IMR-90 (cell line): ENCODE measurements at regions not wholly inside any gene's neighbourhood (a gene's known extent, or its start where the extent isn't known, plus 50 kb on each side); places are given as distances from the start of the nearest gene placed in this dataset.

Source experiments
- ATAC-seq: fragments of 200-7000 bp; cut with Tn5 transposase; 2 replicates; pipeline ENCODE4 v1.9.1; 2020; ENCODE audit warnings: low read depth, mild to moderate bottlenecking, moderate library complexity
- BruUV-seq: library from RNA; stranded (reverse); fragments of 400-500 nt; replicated peaks from 2 replicates; lab custom pipeline; 2021; lab: Mats Ljungman, UMichigan
- CTCF ChIA-PET: fragments of 300-600 bp; formaldehyde crosslinking; extraction: SDS; loops from one replicate; lab custom pipeline; 2021; ENCODE audit warnings: antibody characterized with exemption; lab: Yijun Ruan, JAX
- POLR2A ChIA-PET: fragments of 300-600 bp; sonication (Branson Sonifier 250); formaldehyde crosslinking; loops from one replicate; lab custom pipeline; 2022; ENCODE audit warnings: antibody characterized with exemption; ENCODE audit not compliant: unreplicated experiment; lab: Charles Lee
- DNase-seq: peaks from one replicate; pipeline ENCODE4 v3.0.0; 2013
- H2AFZ ChIP-seq: replicated peaks from 2 replicates; pipeline ENCODE3; 2013; ENCODE audit warnings: low read length, mild to moderate bottlenecking; ENCODE audit not compliant: poor library complexity
- H2AK5ac ChIP-seq: 2 replicates; pipeline ENCODE4 v1.6.1; 2013; ENCODE audit warnings: low read depth, low read length, inconsistent platforms
- H2AK9ac ChIP-seq: replicated peaks from 2 replicates; pipeline ENCODE3; 2013; ENCODE audit warnings: mild to moderate bottlenecking, low read depth, low read length, moderate library complexity; ENCODE audit not compliant: poor library complexity
- H2BK120ac ChIP-seq: 2 replicates; pipeline ENCODE4 v1.6.1; 2013; ENCODE audit warnings: low read depth, low read length, inconsistent platforms
- H2BK15ac ChIP-seq: 3 replicates; pipeline ENCODE4 v1.6.1; 2013; ENCODE audit warnings: low read depth, low read length, inconsistent platforms
- H2BK20ac ChIP-seq: 2 replicates; pipeline ENCODE4 v1.6.1; 2013; ENCODE audit warnings: low read depth, mild to moderate bottlenecking, inconsistent platforms, low read length, moderate library complexity
- H2BK5ac ChIP-seq: 2 replicates; pipeline ENCODE4 v1.6.1; 2013; ENCODE audit warnings: mild to moderate bottlenecking, low read depth, low read length, inconsistent platforms; ENCODE audit not compliant: poor library complexity, severe bottlenecking
- H3K14ac ChIP-seq: replicated peaks from 2 replicates; pipeline ENCODE4 v1.6.1; 2013; ENCODE audit warnings: low read depth, low read length, inconsistent platforms
- H3K18ac ChIP-seq: 2 replicates; pipeline ENCODE4 v1.6.1; 2013; ENCODE audit warnings: low read depth, low read length, control low read depth
- H3K23ac ChIP-seq: 2 replicates; pipeline ENCODE4 v1.6.1; 2013; ENCODE audit warnings: low read depth, low read length, inconsistent platforms
- H3K27ac ChIP-seq: 2 replicates; pipeline ENCODE4 v1.5.1; 2013; ENCODE audit warnings: mild to moderate bottlenecking, control low read depth, low read length; ENCODE audit not compliant: insufficient read depth
- H3K27me3 ChIP-seq: 2 replicates; pipeline ENCODE4 v1.6.1; 2013; ENCODE audit warnings: low read length; ENCODE audit not compliant: control insufficient read depth, insufficient read depth
- H3K36me3 ChIP-seq: 2 replicates; pipeline ENCODE4 v1.6.1; 2013; ENCODE audit warnings: low read length, mixed read lengths; ENCODE audit not compliant: control insufficient read depth, insufficient read depth
- H3K4ac ChIP-seq: 2 replicates; pipeline ENCODE4 v1.6.1; 2013; ENCODE audit warnings: low read depth, low read length, inconsistent platforms
- H3K4me1 ChIP-seq: 2 replicates; pipeline ENCODE4 v1.6.1; 2013; ENCODE audit warnings: low read length, mixed read lengths; ENCODE audit not compliant: control insufficient read depth, insufficient read depth
- H3K4me2 ChIP-seq: 2 replicates; pipeline ENCODE4 v1.6.1; 2013; ENCODE audit warnings: low read depth, mild to moderate bottlenecking, control low read depth, low read length, moderate library complexity
- H3K4me3 ChIP-seq: 2 replicates; pipeline ENCODE4 v1.5.1; 2013; ENCODE audit warnings: low read depth, mild to moderate bottlenecking, control low read depth, low read length, moderate library complexity; ENCODE audit not compliant: insufficient read depth
- H3K56ac ChIP-seq: 2 replicates; pipeline ENCODE4 v1.6.1; 2013; ENCODE audit warnings: low read length, inconsistent platforms; ENCODE audit not compliant: insufficient read depth; ENCODE audit errors: extremely low read depth
- H3K79me1 ChIP-seq, 2 experiments: 2 replicates each; pipeline ENCODE4 v1.6.1; 2013; ENCODE audit warnings: low read length in 2 of 2, inconsistent platforms in 1 of 2, low read depth in 1 of 2
- H3K9ac ChIP-seq: 2 replicates; pipeline ENCODE4 v1.6.1; 2013; ENCODE audit warnings: low read depth, low read length, control low read depth
- H3K9me1 ChIP-seq: 2 replicates; pipeline ENCODE4 v1.6.1; 2013; ENCODE audit warnings: low read length, inconsistent platforms; ENCODE audit not compliant: insufficient read depth
- H3K9me3 ChIP-seq: 2 replicates; pipeline ENCODE4 v1.6.1; 2013; ENCODE audit warnings: low read length; ENCODE audit not compliant: control insufficient read depth, insufficient read depth
- H4K20me1 ChIP-seq: 2 replicates; pipeline ENCODE4 v1.6.1; 2013; ENCODE audit warnings: low read length, inconsistent platforms; ENCODE audit not compliant: insufficient read depth
- H4K5ac ChIP-seq: 2 replicates; pipeline ENCODE4 v1.6.1; 2013; ENCODE audit warnings: mild to moderate bottlenecking, low read depth, low read length, control low read depth
- H4K8ac ChIP-seq, 2 experiments: 2 replicates each; pipeline ENCODE4 v1.6.1; 2013; ENCODE audit warnings: low read depth in 2 of 2, low read length in 2 of 2, control low read depth in 1 of 2, inconsistent platforms in 1 of 2
- H4K91ac ChIP-seq: 2 replicates; pipeline ENCODE4 v1.6.1; 2013; ENCODE audit warnings: low read depth, low read length, inconsistent platforms; ENCODE audit not compliant: insufficient read depth
- BHLHE40 ChIP-seq: fragments of 150-350 bp; IDR thresholded peaks from 2 replicates; pipeline ENCODE4 v1.6.1; 2016; ENCODE audit warnings: mild to moderate bottlenecking, low read depth, low read length
- CEBPB ChIP-seq: IDR thresholded peaks from 2 replicates; pipeline ENCODE4 v1.6.1; 2012; ENCODE audit warnings: low read depth, low read length, improper control_type of control experiment
- CHD1 ChIP-seq: IDR thresholded peaks from 2 replicates; pipeline ENCODE4 v1.6.1; 2012; ENCODE audit warnings: low read depth, low read length, improper control_type of control experiment
- CTCF ChIP-seq: conservative IDR thresholded peaks from 2 replicates; pipeline ENCODE4 v1.5.1; 2012; ENCODE audit warnings: mild to moderate bottlenecking, low read depth, low read length, improper control_type of control experiment
- FOS ChIP-seq: fragments of 150-350 bp; IDR thresholded peaks from 2 replicates; pipeline ENCODE4 v1.6.1; 2016; ENCODE audit warnings: low read depth, low read length
- MAFK ChIP-seq: IDR thresholded peaks from 2 replicates; pipeline ENCODE4 v1.6.1; 2012; ENCODE audit warnings: low read depth, low read length, improper control_type of control experiment
- MAZ ChIP-seq: IDR thresholded peaks from 2 replicates; pipeline ENCODE4 v1.6.1; 2012; ENCODE audit warnings: low read depth, mild to moderate bottlenecking, low read length, improper control_type of control experiment, moderate library complexity, borderline replicate concordance
- MXI1 ChIP-seq: IDR thresholded peaks from 2 replicates; pipeline ENCODE4 v1.6.1; 2012; ENCODE audit warnings: low read depth, mild to moderate bottlenecking, low read length, moderate library complexity, borderline replicate concordance
- NFE2L2 ChIP-seq: fragments of 150-350 bp; IDR thresholded peaks from 2 replicates; pipeline ENCODE4 v1.6.1; 2016; ENCODE audit warnings: low read depth, mild to moderate bottlenecking, low read length
- POLR2A ChIP-seq: IDR thresholded peaks from 2 replicates; pipeline ENCODE4 v1.6.1; 2012; ENCODE audit warnings: mild to moderate bottlenecking, low read depth, low read length
- RAD21 ChIP-seq: IDR thresholded peaks from 2 replicates; pipeline ENCODE4 v1.6.1; 2012; ENCODE audit warnings: low read length, improper control_type of control experiment
- RCOR1 ChIP-seq: IDR thresholded peaks from 2 replicates; pipeline ENCODE4 v1.6.1; 2012; ENCODE audit warnings: mild to moderate bottlenecking, low read length, improper control_type of control experiment; ENCODE audit not compliant: insufficient replicate concordance
- RFX5 ChIP-seq: IDR thresholded peaks from 2 replicates; pipeline ENCODE4 v1.8.0; 2012; ENCODE audit warnings: low read depth, mild to moderate bottlenecking, low read length, moderate library complexity
- USF2 ChIP-seq: fragments of 150-350 bp; IDR thresholded peaks from 2 replicates; pipeline ENCODE4 v1.6.1; 2017; ENCODE audit warnings: mild to moderate bottlenecking, antibody characterized with exemption, low read length, low read depth
- WGBS, 2 experiments: methylation state at CpG; one replicate each; pipeline versions ENCODE4 v1.1.5 to v1.1.7; 2013; ENCODE audit warnings: missing lambda C conversion rate in 2 of 2; ENCODE audit not compliant: insufficient read length in 1 of 2; ENCODE audit errors: extremely low coverage in 2 of 2; 5-methylcytosine and 5-hydroxymethylcytosine counted together
- dilution Hi-C: fragments of 300-500 bp; cut with HindIII; formaldehyde crosslinking; loops from one replicate; pipeline ENCODE4 v1.14.3; 2018; ENCODE audit warnings: low sequenced_read_pairs; ENCODE audit not compliant: unreplicated experiment
- in situ Hi-C: fragments of 300-500 bp; cut with MboI; formaldehyde crosslinking; loops from 3 replicates; pipeline ENCODE4 v1.14.3; 2019; ENCODE audit warnings: low sequenced_read_pairs, inconsistent platforms, mixed read lengths
- intact Hi-C: fragments of 100-400 bp; cut with micrococcal nuclease; formaldehyde crosslinking; loops from 2 replicates; pipeline ENCODE4 v1.10.0; 2022
- TF ChIP-seq, protein P1 (sequence below): fragments of 150-350 bp; IDR thresholded peaks from 2 replicates; pipeline ENCODE4 v1.6.1; 2016; ENCODE audit warnings: low read depth, mild to moderate bottlenecking, low read length, moderate library complexity, borderline replicate concordance

GRCh38 chr10:29037348-29038113 lies 251.3 kb upstream of the LYZL1 start:
- no peaks in the 10 kb centered on the region for H3K9me3 ChIP-seq
- H2AK5ac ChIP-seq: 0 out of 2 replicates have a peak overlapping the region, but pooled peaks have one; percentile 21
- no peak overlapping the region for H3K4me2 ChIP-seq
- H2BK120ac ChIP-seq: no peak overlapping the region; the same call in 1 of the 2 replicates
- WGBS, 2 experiments: 100% methylated on average over 1 of the region's 12 CpGs; no CpG with 5 or more reads in 1 of the 2 experiments
- no peak overlapping the region for H2BK5ac ChIP-seq
- intact Hi-C loops: no loop called here
- H2AK9ac ChIP-seq: no peak overlapping the region
- no peak for ATAC-seq
- peaks cover 23% of the 10 kb centered on the region for H3K4me1 ChIP-seq
- H4K91ac ChIP-seq: no peak overlapping the region
- dilution Hi-C loops: no loop called here
- no peak overlapping the region for H4K8ac ChIP-seq
- DNase-seq: no peak
- BruUV-seq: no TSS peak
- no peak overlapping the region for H3K14ac ChIP-seq
- POLR2A ChIA-PET: no interaction called here
- no peak overlapping the region for H4K5ac ChIP-seq
- peaks cover 12% of the 10 kb centered on the region for H3K9me1 ChIP-seq
- no peak overlapping the region for H3K23ac ChIP-seq
- H3K18ac ChIP-seq: no peak overlapping the region
- in situ Hi-C loops: no loop called here
- H3K9ac ChIP-seq: no peak overlapping the region
- H2BK20ac ChIP-seq: no peak overlapping the region
- CTCF ChIA-PET: interaction anchor here (1.4 kb wide), 1 partner anchor 355 kb away, joined by 3 read pairs; no protein-coding TSS in a partner anchor
- H3K79me1 ChIP-seq: no peaks in the 10 kb centered on the region
- no peak overlapping the region for H2AFZ ChIP-seq
- H3K56ac ChIP-seq: no peak overlapping the region
- TF ChIP-seq NFE2L2: no peak
- TF ChIP-seq RCOR1: no peak
- no peak for TF ChIP-seq MAFK
- no peak for TF ChIP-seq FOS
- TF ChIP-seq RFX5: no peak
- TF ChIP-seq CTCF: no peak
- no peak for TF ChIP-seq POLR2A
- TF ChIP-seq CHD1: no peak
- TF ChIP-seq USF2: no peak
- TF ChIP-seq MXI1: no peak
- TF ChIP-seq MAZ: no peak
- TF ChIP-seq RAD21: no peak
- TF ChIP-seq BHLHE40: no peak
- TF ChIP-seq, protein P1, sequence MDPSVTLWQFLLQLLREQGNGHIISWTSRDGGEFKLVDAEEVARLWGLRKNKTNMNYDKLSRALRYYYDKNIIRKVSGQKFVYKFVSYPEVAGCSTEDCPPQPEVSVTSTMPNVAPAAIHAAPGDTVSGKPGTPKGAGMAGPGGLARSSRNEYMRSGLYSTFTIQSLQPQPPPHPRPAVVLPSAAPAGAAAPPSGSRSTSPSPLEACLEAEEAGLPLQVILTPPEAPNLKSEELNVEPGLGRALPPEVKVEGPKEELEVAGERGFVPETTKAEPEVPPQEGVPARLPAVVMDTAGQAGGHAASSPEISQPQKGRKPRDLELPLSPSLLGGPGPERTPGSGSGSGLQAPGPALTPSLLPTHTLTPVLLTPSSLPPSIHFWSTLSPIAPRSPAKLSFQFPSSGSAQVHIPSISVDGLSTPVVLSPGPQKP: no peak
- TF ChIP-seq CEBPB: no peak
- no peak overlapping the region for H3K4me3 ChIP-seq
- peaks cover 4% of the 10 kb centered on the region; the same call in 1 of the 2 replicates for H4K20me1 ChIP-seq
- no peak overlapping the region for H2BK15ac ChIP-seq
- 0 out of 2 replicates have a peak overlapping the region, but pooled peaks have one; percentile 18 for H3K4ac ChIP-seq
- H3K27ac ChIP-seq: no peak overlapping the region
- no peaks in the 10 kb centered on the region for H3K27me3 ChIP-seq
- no peaks in the 10 kb centered on the region for H3K36me3 ChIP-seq
